ENCODE measurements at regions not wholly inside any gene's neighbourhood (a gene's known extent, or its start where the extent isn't known, plus 50 kb on each side); places are given as distances from the start of the nearest gene placed in this dataset.

- no peak for DNase-seq (ENCODE audit: low read depth)
- TF ChIP-seq MYC (IDR thresholded peaks at IDR 0.05; ENCODE audit: low read depth, low read length) (no peak), POLR2A (IDR thresholded peaks at IDR 0.05; ENCODE audit: extremely low read depth, insufficient read length) (no peak), CTCF (IDR thresholded peaks at IDR 0.05; ENCODE audit: low read depth, low read length) (no peak)
- TF ChIP-seq, protein P1, sequence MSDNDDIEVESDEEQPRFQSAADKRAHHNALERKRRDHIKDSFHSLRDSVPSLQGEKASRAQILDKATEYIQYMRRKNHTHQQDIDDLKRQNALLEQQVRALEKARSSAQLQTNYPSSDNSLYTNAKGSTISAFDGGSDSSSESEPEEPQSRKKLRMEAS (IDR thresholded peaks at IDR 0.05; ENCODE audit: low read depth, low read length), result no peak
- H3K4me3 ChIP-seq (ENCODE audit: low read depth, low read length), result no peak overlapping the region
Observed at GRCh38 chr5:85441853-85442252, 1057.2 kb upstream of the EDIL3 start.

- H3K4me3 ChIP-seq (ENCODE audit: low read depth, low read length), result no peak overlapping the region
- no peak for TF ChIP-seq CTCF (IDR thresholded peaks at IDR 0.05; ENCODE audit: low read depth, low read length)
- TF ChIP-seq, protein P1 (IDR thresholded peaks at IDR 0.05; ENCODE audit: low read depth, low read length), result no peak
- TF ChIP-seq MYC (IDR thresholded peaks at IDR 0.05; ENCODE audit: low read depth, low read length), result no peak
- TF ChIP-seq POLR2A (IDR thresholded peaks at IDR 0.05; ENCODE audit: extremely low read depth, insufficient read length), result no peak
- DNase-seq (ENCODE audit: low read depth), result no peak
Observed at GRCh38 chr5:85452322-85453025, 1067.8 kb upstream of the EDIL3 start.

DNA sequence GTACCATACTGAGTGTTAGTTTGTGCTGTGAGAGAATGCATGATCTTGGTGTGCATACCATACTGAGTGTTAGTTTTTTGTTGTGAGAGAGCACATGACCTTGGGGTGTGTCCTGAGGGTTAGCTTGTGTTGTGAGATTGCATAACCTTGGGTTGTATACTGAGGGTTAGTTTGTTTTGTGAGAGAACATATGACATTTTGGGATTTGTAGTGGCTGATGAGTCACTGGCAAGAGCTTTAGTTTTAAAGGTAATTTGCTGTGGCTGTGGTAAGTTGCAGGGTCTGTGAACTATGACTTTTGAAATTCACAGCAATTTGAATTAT is 1068.3 kb upstream of the EDIL3 start:
- peak; percentile 2 for DNase-seq (ENCODE audit: low read depth)
- TF ChIP-seq MYC (IDR thresholded peaks at IDR 0.05; ENCODE audit: low read depth, low read length) (no peak), CTCF (IDR thresholded peaks at IDR 0.05; ENCODE audit: low read depth, low read length) (no peak), POLR2A (IDR thresholded peaks at IDR 0.05; ENCODE audit: extremely low read depth, insufficient read length) (no peak)
- TF ChIP-seq, protein P1 (IDR thresholded peaks at IDR 0.05; ENCODE audit: low read depth, low read length), result no peak
- no peak overlapping the region for H3K4me3 ChIP-seq (ENCODE audit: low read depth, low read length)

GRCh38 chr5:85458319-85458718 is 1073.6 kb upstream of the EDIL3 start:
- H3K4me3 ChIP-seq (ENCODE audit: low read depth, low read length), result no peak overlapping the region
- TF ChIP-seq MYC (IDR thresholded peaks at IDR 0.05; ENCODE audit: low read depth, low read length) (no peak), CTCF (IDR thresholded peaks at IDR 0.05; ENCODE audit: low read depth, low read length) (no peak), POLR2A (IDR thresholded peaks at IDR 0.05; ENCODE audit: extremely low read depth, insufficient read length) (no peak)
- TF ChIP-seq, protein P1 (IDR thresholded peaks at IDR 0.05; ENCODE audit: low read depth, low read length), result no peak
- no peak for DNase-seq (ENCODE audit: low read depth)

GRCh38 chr5:85462957-85463356 is 1078.3 kb upstream of the EDIL3 start:
- no peak overlapping the region for H3K4me3 ChIP-seq (ENCODE audit: low read depth, low read length)
- DNase-seq (ENCODE audit: low read depth), result no peak
- TF ChIP-seq MYC (IDR thresholded peaks at IDR 0.05; ENCODE audit: low read depth, low read length), result no peak
- TF ChIP-seq, protein P1 (IDR thresholded peaks at IDR 0.05; ENCODE audit: low read depth, low read length), result no peak
- no peak for TF ChIP-seq POLR2A (IDR thresholded peaks at IDR 0.05; ENCODE audit: extremely low read depth, insufficient read length)
- TF ChIP-seq CTCF (IDR thresholded peaks at IDR 0.05; ENCODE audit: low read depth, low read length), result no peak

All from NB4 (cell line).